ENCODE measurements at regions not wholly inside any gene's neighbourhood (a gene's known extent, or its start where the extent isn't known, plus 50 kb on each side); places are given as distances from the start of the nearest gene placed in this dataset.

- Histone ChIP-seq H3K4me1 (no peaks in the 10 kb centered on the region), H3K27me3 (no peaks in the 10 kb centered on the region), H3K36me3 (no peaks in the 10 kb centered on the region), H3K27ac (peak overlapping the region in 1 of 4 donors; percentile 53), H3K4me3 (no peak overlapping the region), H3K9me3 (no peaks in the 10 kb centered on the region)
- TF ChIP-seq EP300 (IDR thresholded peaks at IDR 0.05) (no peak), CTCF (IDR thresholded peaks at IDR 0.05) (no peak), POLR2A (IDR thresholded peaks at IDR 0.05) (no peak)
- 95 to 96% methylated on average over 1 of the region's 1 CpG for WGBS, 2 donors
- no peak for DNase-seq (ENCODE audit: low spot score in 2 of 2)
Measured at GRCh38 chr10:107436568-107436967, 272.1 kb upstream of the SORCS1 start.

GRCh38 chr10:107434854-107435253 lies 270.3 kb upstream of the SORCS1 start:
- TF ChIP-seq EP300 (IDR thresholded peaks at IDR 0.05) (no peak), CTCF (IDR thresholded peaks at IDR 0.05) (no peak), POLR2A (IDR thresholded peaks at IDR 0.05) (no peak)

GRCh38 chr10:107434201-107434600 lies 269.7 kb upstream of the SORCS1 start:
- WGBS, 2 donors: 88% methylated on average over 1 of the region's 1 CpG
- no peak for TF ChIP-seq POLR2A (IDR thresholded peaks at IDR 0.05)
- TF ChIP-seq CTCF (IDR thresholded peaks at IDR 0.05): no peak
- TF ChIP-seq EP300 (IDR thresholded peaks at IDR 0.05): no peak
- no peaks in the 10 kb centered on the region for H3K27me3 ChIP-seq
- H3K27ac ChIP-seq: no peak overlapping the region
- H3K4me3 ChIP-seq: no peak overlapping the region
- H3K9me3 ChIP-seq: no peaks in the 10 kb centered on the region
- DNase-seq (ENCODE audit: low spot score in 2 of 2): no peak
- no peaks in the 10 kb centered on the region for H3K4me1 ChIP-seq
- no peaks in the 10 kb centered on the region for H3K36me3 ChIP-seq

More at GRCh38 chr10:107434854-107435253, 270.3 kb upstream of the SORCS1 start:
- no peak overlapping the region for H3K4me3 ChIP-seq
- DNase-seq (ENCODE audit: low spot score in 2 of 2): no peak
- H3K27me3 ChIP-seq: no peaks in the 10 kb centered on the region
- WGBS, 2 donors: 69 to 92% methylated on average over 5 of the region's 5 CpGs
- H3K27ac ChIP-seq: no peak overlapping the region
- H3K4me1 ChIP-seq: no peaks in the 10 kb centered on the region
- no peaks in the 10 kb centered on the region for H3K36me3 ChIP-seq
- H3K9me3 ChIP-seq: no peaks in the 10 kb centered on the region

DNA sequence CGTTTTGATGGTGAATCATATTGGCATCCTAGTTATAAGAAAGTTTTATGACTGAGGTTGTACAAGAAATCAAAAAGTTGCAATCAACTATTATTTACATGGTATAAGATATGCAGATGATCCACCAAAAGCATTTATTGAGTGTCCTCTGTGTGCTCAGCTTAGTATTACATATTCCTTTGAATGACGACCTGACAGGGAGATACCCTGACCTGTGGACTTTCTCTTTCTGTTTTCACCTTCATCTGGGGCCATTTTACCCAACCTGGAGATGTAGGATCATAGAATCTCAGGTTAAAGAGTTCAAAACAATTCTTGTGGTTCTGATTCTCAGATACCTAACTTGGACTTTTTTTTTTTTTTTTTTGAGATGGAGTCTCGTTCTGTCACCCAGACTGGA lies 269.1 kb upstream of the SORCS1 start:
- no peak for TF ChIP-seq CTCF (IDR thresholded peaks at IDR 0.05)
- TF ChIP-seq EP300 (IDR thresholded peaks at IDR 0.05): no peak
- no peak for TF ChIP-seq POLR2A (IDR thresholded peaks at IDR 0.05)
- no peaks in the 10 kb centered on the region for H3K27me3 ChIP-seq
- no peak for DNase-seq (ENCODE audit: low spot score in 2 of 2)

DNA sequence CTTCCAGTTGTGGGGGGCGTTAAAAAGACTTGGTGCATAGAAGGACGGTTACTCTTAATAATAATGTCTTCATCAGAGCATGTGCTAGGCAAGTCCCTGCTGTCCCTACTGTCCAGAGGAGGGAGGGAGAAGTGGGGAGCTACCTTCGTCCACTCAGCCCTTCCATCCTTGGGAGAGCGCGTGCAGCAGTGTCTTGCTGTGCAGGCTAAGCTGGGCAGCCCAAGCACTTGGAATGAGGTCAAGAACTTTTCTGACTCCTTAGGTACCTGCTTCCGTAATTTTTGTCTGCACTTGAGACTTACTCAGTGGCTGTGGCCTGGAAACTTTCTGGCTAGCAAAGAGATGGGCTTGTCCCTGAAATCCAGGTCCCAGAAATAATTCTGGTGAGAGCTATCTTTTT lies 265.9 kb upstream of the SORCS1 start:
- H3K4me1 ChIP-seq: no peaks in the 10 kb centered on the region
- no peaks in the 10 kb centered on the region for H3K36me3 ChIP-seq
- H3K9me3 ChIP-seq: no peaks in the 10 kb centered on the region
- no peak overlapping the region for H3K27ac ChIP-seq
- TF ChIP-seq CTCF (IDR thresholded peaks at IDR 0.05) (no peak), EP300 (IDR thresholded peaks at IDR 0.05) (no peak), POLR2A (IDR thresholded peaks at IDR 0.05) (no peak)
- H3K27me3 ChIP-seq: no peaks in the 10 kb centered on the region
- no peak overlapping the region for H3K4me3 ChIP-seq
- no peak for DNase-seq (ENCODE audit: low spot score in 2 of 2)
- 90 to 94% methylated on average over 6 of the region's 6 CpGs for WGBS, 2 donors

More for the DNA sequence above, 269.1 kb upstream of the SORCS1 start:
- 73 to 93% methylated on average over 3 of the region's 3 CpGs for WGBS, 2 donors
- Histone ChIP-seq H3K36me3 (no peaks in the 10 kb centered on the region), H3K4me3 (no peak overlapping the region), H3K9me3 (no peaks in the 10 kb centered on the region), H3K4me1 (no peaks in the 10 kb centered on the region), H3K27ac (no peak overlapping the region)

Data from tibial nerve (tissue), 4 donors.